WTC11 (cell line): ENCODE measurements at regions not wholly inside any gene's neighbourhood (a gene's known extent, or its start where the extent isn't known, plus 50 kb on each side); places are given as distances from the start of the nearest gene placed in this dataset.

Experiments used
- ATAC-seq: fragments of 200-7000 bp; cut with Tn5 transposase; 2 replicates; pipeline ENCODE4 v1.10.0; 2021; ENCODE audit warnings: mild to moderate bottlenecking, moderate library complexity
- CTCF ChIA-PET: fragments of 300-600 bp; sonication (Branson Sonifier 250); formaldehyde crosslinking; loops from one replicate; lab custom pipeline; 2021; ENCODE audit warnings: antibody characterized with exemption; lab: Charles Lee
- POLR2A ChIA-PET: fragments of 350-600 bp; sonication (Branson Sonifier 250); formaldehyde crosslinking; loops from one replicate; lab custom pipeline; 2021; ENCODE audit warnings: antibody characterized with exemption; lab: Charles Lee
- DNase-seq: peaks from one replicate; pipeline ENCODE4 v3.0.0; 2021; ENCODE audit warnings: low spot score
- H3K27ac Mint-ChIP-seq: 2 replicates; pipeline ENCODE4 v1.8.0; 2021; ENCODE audit warnings: mixed read lengths
- H3K27me3 Mint-ChIP-seq: 2 replicates; pipeline ENCODE4 v1.8.0; 2021; ENCODE audit warnings: low read depth, mild to moderate bottlenecking, moderate library complexity, mixed read lengths
- H3K36me3 Mint-ChIP-seq: 2 replicates; pipeline ENCODE4 v1.8.0; 2021; ENCODE audit warnings: mixed read lengths
- H3K4me1 Mint-ChIP-seq: 2 replicates; pipeline ENCODE4 v1.8.0; 2022; ENCODE audit warnings: mixed read lengths
- H3K4me3 Mint-ChIP-seq: 2 replicates; pipeline ENCODE4 v1.8.0; 2021; ENCODE audit warnings: mild to moderate bottlenecking, moderate library complexity, mixed read lengths
- H3K9me3 Mint-ChIP-seq: 2 replicates; pipeline ENCODE4 v1.8.0; 2021; ENCODE audit warnings: mixed read lengths
- ATF1 ChIP-seq: sonication (generic); formaldehyde crosslinking; IDR thresholded peaks from 2 replicates; pipeline ENCODE4 v1.8.1; 2023; ENCODE audit warnings: mild to moderate bottlenecking, moderate library complexity, missing genetic modification reagents
- ATF6 ChIP-seq: sonication (generic); formaldehyde crosslinking; IDR thresholded peaks from 2 replicates; pipeline ENCODE4 v1.8.1; 2023; ENCODE audit warnings: mild to moderate bottlenecking, missing genetic modification reagents
- CBFB ChIP-seq: sonication (generic); formaldehyde crosslinking; IDR thresholded peaks from 2 replicates; pipeline ENCODE4 v1.8.1; 2022; ENCODE audit warnings: mild to moderate bottlenecking, low read depth, missing genetic modification reagents
- CREB1 ChIP-seq: sonication (generic); formaldehyde crosslinking; IDR thresholded peaks from 2 replicates; pipeline ENCODE4 v1.8.0; 2023; ENCODE audit warnings: mild to moderate bottlenecking, missing genetic modification reagents
- E2F4 ChIP-seq: sonication (generic); formaldehyde crosslinking; IDR thresholded peaks from 2 replicates; pipeline ENCODE4 v1.8.1; 2022; ENCODE audit warnings: low read depth, mild to moderate bottlenecking, moderate library complexity, missing genetic modification reagents, borderline replicate concordance
- GRHL2 ChIP-seq: fragments of 250-450 bp; sonication (Bioruptor Pico); IDR thresholded peaks from 2 replicates; pipeline ENCODE4 v1.8.0; 2022; ENCODE audit warnings: mild to moderate bottlenecking, moderate library complexity; ENCODE audit not compliant: insufficient replicate concordance, severe bottlenecking
- GTF2I ChIP-seq: fragments of 250-450 bp; sonication (Bioruptor Pico); conservative IDR thresholded peaks from 2 replicates; pipeline ENCODE4 v1.4.0; 2021; ENCODE audit warnings: mild to moderate bottlenecking
- PRDM15 ChIP-seq: sonication (generic); formaldehyde crosslinking; IDR thresholded peaks from 2 replicates; pipeline ENCODE4 v1.8.0; 2022; ENCODE audit warnings: missing genetic modification reagents
- TEAD4 ChIP-seq: sonication (generic); formaldehyde crosslinking; IDR thresholded peaks from 2 replicates; pipeline ENCODE4 v1.8.0; 2022; ENCODE audit warnings: mild to moderate bottlenecking, missing genetic modification reagents
- ZNF232 ChIP-seq: sonication (generic); formaldehyde crosslinking; IDR thresholded peaks from 2 replicates; pipeline ENCODE4 v1.8.0; 2022; ENCODE audit warnings: mild to moderate bottlenecking, missing genetic modification reagents
- TF ChIP-seq, protein P1 (sequence below): sonication (generic); formaldehyde crosslinking; IDR thresholded peaks from 2 replicates; pipeline ENCODE4 v1.8.1; 2022; ENCODE audit warnings: low read depth, missing genetic modification reagents, borderline replicate concordance
- TF ChIP-seq, protein P2 (sequence below): sonication (generic); formaldehyde crosslinking; IDR thresholded peaks from 2 replicates; pipeline ENCODE4 v1.8.1; 2023; ENCODE audit warnings: mild to moderate bottlenecking, moderate library complexity, missing genetic modification reagents
- TF ChIP-seq, protein P3 (sequence below): sonication (generic); formaldehyde crosslinking; IDR thresholded peaks from 2 replicates; pipeline ENCODE4 v1.8.0; 2023; ENCODE audit warnings: mild to moderate bottlenecking, missing genetic modification reagents
- TF ChIP-seq, protein P4 (sequence below): sonication (generic); formaldehyde crosslinking; IDR thresholded peaks from 2 replicates; pipeline ENCODE4 v1.8.0; 2023; ENCODE audit warnings: missing genetic modification reagents, mild to moderate bottlenecking, borderline replicate concordance

DNA sequence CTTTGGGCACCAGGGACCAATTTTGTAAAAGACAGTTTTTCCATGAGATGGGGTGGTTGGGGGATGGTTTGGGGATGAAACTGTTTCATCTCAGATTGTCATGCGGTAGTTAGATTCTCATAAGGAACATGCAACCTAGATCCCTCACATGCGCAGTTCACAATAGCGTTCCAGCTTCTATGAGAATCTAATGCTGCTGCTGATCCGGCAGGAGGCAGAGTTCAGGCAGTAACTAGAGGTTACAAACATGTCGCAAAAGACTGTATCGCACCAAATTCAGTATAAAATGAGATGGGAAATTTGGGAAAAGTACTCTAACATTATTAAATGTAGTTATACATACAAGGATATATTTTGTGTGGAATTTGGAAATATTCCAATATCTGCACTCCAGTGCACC lies 213.2 kb upstream of the LRFN5 start:
- ChIA-PET CTCF (no interaction called here), POLR2A (no interaction called here)
- DNase-seq (no peak), ATAC-seq (no peak)
- TF ChIP-seq CREB1 (CRISPR knock-in tag) (no peak), ATF6 (CRISPR knock-in tag) (no peak), ZNF232 (CRISPR knock-in tag) (no peak), ATF1 (CRISPR knock-in tag) (no peak), GTF2I (no peak), CBFB (no peak)
- TF ChIP-seq, protein P1, sequence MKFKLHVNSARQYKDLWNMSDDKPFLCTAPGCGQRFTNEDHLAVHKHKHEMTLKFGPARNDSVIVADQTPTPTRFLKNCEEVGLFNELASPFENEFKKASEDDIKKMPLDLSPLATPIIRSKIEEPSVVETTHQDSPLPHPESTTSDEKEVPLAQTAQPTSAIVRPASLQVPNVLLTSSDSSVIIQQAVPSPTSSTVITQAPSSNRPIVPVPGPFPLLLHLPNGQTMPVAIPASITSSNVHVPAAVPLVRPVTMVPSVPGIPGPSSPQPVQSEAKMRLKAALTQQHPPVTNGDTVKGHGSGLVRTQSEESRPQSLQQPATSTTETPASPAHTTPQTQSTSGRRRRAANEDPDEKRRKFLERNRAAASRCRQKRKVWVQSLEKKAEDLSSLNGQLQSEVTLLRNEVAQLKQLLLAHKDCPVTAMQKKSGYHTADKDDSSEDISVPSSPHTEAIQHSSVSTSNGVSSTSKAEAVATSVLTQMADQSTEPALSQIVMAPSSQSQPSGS (CRISPR knock-in tag) = no peak
- TF ChIP-seq, protein P2, sequence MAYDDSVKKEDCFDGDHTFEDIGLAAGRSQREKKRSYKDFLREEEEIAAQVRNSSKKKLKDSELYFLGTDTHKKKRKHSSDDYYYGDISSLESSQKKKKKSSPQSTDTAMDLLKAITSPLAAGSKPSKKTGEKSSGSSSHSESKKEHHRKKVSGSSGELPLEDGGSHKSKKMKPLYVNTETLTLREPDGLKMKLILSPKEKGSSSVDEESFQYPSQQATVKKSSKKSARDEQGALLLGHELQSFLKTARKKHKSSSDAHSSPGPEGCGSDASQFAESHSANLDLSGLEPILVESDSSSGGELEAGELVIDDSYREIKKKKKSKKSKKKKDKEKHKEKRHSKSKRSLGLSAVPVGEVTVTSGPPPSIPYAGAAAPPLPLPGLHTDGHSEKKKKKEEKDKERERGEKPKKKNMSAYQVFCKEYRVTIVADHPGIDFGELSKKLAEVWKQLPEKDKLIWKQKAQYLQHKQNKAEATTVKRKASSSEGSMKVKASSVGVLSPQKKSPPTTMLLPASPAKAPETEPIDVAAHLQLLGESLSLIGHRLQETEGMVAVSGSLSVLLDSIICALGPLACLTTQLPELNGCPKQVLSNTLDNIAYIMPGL = no peak
- Mint-ChIP-seq H3K27ac (no peak overlapping the region), H3K4me1 (peaks cover 9% of the 10 kb centered on the region), H3K9me3 (no peaks in the 10 kb centered on the region), H3K27me3 (no peaks in the 10 kb centered on the region), H3K36me3 (no peaks in the 10 kb centered on the region), H3K4me3 (no peak overlapping the region)

DNA sequence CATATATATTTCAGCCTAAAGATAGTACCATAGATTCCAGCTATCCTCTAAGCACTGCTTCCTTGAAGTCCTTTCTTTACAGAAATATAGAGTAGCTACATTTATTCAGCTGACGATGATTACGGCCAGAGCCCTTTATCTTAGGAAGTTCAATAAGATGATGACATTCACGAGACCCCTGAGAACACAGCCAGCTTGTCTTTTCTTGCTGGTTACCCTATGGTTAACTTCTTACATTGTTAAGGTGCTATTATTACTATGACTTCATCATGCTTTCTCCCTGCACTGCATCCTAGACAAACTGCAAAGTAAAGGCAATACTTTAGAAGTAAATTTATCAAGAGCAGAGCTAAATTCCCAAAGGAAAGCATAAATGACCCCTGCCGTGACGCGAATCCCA lies 214.4 kb upstream of the LRFN5 start:
- no peaks in the 10 kb centered on the region for H3K27me3 Mint-ChIP-seq
- ATAC-seq (no peak), DNase-seq (no peak)
- peaks cover under 1% of the 10 kb centered on the region; the same call in 1 of the 2 replicates for H3K4me1 Mint-ChIP-seq
- H3K36me3 Mint-ChIP-seq = no peaks in the 10 kb centered on the region
- ChIA-PET POLR2A (interaction anchor here (0.5 kb wide), 1 partner anchor 178 kb away, joined by 3 read pairs; no protein-coding TSS in a partner anchor), CTCF (interaction anchor here (0.5 kb wide), 1 partner anchor 11 kb away, joined by 3 read pairs; no protein-coding TSS in a partner anchor)
- H3K4me3 Mint-ChIP-seq = no peak overlapping the region
- peaks cover under 1% of the 10 kb centered on the region; the same call in 1 of the 2 replicates for H3K9me3 Mint-ChIP-seq
- no peak overlapping the region for H3K27ac Mint-ChIP-seq
- no peak for TF ChIP-seq GRHL2 (CRISPR knock-in tag)
- TF ChIP-seq, protein P3, sequence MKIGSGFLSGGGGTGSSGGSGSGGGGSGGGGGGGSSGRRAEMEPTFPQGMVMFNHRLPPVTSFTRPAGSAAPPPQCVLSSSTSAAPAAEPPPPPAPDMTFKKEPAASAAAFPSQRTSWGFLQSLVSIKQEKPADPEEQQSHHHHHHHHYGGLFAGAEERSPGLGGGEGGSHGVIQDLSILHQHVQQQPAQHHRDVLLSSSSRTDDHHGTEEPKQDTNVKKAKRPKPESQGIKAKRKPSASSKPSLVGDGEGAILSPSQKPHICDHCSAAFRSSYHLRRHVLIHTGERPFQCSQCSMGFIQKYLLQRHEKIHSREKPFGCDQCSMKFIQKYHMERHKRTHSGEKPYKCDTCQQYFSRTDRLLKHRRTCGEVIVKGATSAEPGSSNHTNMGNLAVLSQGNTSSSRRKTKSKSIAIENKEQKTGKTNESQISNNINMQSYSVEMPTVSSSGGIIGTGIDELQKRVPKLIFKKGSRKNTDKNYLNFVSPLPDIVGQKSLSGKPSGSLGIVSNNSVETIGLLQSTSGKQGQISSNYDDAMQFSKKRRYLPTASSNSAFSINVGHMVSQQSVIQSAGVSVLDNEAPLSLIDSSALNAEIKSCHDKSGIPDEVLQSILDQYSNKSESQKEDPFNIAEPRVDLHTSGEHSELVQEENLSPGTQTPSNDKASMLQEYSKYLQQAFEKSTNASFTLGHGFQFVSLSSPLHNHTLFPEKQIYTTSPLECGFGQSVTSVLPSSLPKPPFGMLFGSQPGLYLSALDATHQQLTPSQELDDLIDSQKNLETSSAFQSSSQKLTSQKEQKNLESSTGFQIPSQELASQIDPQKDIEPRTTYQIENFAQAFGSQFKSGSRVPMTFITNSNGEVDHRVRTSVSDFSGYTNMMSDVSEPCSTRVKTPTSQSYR (CRISPR knock-in tag) = no peak
- TF ChIP-seq TEAD4 (CRISPR knock-in tag) = no peak
- no peak for TF ChIP-seq E2F4 (CRISPR knock-in tag)
- TF ChIP-seq, protein P4, sequence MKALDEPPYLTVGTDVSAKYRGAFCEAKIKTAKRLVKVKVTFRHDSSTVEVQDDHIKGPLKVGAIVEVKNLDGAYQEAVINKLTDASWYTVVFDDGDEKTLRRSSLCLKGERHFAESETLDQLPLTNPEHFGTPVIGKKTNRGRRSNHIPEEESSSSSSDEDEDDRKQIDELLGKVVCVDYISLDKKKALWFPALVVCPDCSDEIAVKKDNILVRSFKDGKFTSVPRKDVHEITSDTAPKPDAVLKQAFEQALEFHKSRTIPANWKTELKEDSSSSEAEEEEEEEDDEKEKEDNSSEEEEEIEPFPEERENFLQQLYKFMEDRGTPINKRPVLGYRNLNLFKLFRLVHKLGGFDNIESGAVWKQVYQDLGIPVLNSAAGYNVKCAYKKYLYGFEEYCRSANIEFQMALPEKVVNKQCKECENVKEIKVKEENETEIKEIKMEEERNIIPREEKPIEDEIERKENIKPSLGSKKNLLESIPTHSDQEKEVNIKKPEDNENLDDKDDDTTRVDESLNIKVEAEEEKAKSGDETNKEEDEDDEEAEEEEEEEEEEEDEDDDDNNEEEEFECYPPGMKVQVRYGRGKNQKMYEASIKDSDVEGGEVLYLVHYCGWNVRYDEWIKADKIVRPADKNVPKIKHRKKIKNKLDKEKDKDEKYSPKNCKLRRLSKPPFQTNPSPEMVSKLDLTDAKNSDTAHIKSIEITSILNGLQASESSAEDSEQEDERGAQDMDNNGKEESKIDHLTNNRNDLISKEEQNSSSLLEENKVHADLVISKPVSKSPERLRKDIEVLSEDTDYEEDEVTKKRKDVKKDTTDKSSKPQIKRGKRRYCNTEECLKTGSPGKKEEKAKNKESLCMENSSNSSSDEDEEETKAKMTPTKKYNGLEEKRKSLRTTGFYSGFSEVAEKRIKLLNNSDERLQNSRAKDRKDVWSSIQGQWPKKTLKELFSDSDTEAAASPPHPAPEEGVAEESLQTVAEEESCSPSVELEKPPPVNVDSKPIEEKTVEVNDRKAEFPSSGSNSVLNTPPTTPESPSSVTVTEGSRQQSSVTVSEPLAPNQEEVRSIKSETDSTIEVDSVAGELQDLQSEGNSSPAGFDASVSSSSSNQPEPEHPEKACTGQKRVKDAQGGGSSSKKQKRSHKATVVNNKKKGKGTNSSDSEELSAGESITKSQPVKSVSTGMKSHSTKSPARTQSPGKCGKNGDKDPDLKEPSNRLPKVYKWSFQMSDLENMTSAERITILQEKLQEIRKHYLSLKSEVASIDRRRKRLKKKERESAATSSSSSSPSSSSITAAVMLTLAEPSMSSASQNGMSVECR = no peak
- TF ChIP-seq, protein P2 = no peak
- TF ChIP-seq PRDM15 (CRISPR knock-in tag) = no peak
